ENCODE measurements at regions not wholly inside any gene's neighbourhood (a gene's known extent, or its start where the extent isn't known, plus 50 kb on each side); places are given as distances from the start of the nearest gene placed in this dataset.

DNA sequence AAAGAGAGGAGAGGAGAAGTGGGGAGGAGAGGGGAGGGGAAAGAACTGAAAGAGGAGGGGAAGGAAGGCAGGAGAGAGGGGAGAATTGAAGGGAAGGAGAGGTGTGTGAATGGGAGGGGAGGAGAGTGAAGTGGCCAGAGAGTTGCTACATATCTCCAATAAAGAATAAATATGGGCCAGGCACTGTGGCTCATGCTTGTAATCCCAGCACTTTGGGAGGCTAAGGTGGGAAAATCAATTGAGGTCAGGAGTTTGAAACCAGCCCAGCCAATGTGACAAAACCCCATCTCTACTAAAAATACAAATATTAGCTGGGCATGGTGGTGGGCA is 482.4 kb downstream of the NAF1 start:
- TF ChIP-seq, protein P1, sequence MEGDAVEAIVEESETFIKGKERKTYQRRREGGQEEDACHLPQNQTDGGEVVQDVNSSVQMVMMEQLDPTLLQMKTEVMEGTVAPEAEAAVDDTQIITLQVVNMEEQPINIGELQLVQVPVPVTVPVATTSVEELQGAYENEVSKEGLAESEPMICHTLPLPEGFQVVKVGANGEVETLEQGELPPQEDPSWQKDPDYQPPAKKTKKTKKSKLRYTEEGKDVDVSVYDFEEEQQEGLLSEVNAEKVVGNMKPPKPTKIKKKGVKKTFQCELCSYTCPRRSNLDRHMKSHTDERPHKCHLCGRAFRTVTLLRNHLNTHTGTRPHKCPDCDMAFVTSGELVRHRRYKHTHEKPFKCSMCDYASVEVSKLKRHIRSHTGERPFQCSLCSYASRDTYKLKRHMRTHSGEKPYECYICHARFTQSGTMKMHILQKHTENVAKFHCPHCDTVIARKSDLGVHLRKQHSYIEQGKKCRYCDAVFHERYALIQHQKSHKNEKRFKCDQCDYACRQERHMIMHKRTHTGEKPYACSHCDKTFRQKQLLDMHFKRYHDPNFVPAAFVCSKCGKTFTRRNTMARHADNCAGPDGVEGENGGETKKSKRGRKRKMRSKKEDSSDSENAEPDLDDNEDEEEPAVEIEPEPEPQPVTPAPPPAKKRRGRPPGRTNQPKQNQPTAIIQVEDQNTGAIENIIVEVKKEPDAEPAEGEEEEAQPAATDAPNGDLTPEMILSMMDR (IDR thresholded peaks at IDR 0.05) = no peak

DNA sequence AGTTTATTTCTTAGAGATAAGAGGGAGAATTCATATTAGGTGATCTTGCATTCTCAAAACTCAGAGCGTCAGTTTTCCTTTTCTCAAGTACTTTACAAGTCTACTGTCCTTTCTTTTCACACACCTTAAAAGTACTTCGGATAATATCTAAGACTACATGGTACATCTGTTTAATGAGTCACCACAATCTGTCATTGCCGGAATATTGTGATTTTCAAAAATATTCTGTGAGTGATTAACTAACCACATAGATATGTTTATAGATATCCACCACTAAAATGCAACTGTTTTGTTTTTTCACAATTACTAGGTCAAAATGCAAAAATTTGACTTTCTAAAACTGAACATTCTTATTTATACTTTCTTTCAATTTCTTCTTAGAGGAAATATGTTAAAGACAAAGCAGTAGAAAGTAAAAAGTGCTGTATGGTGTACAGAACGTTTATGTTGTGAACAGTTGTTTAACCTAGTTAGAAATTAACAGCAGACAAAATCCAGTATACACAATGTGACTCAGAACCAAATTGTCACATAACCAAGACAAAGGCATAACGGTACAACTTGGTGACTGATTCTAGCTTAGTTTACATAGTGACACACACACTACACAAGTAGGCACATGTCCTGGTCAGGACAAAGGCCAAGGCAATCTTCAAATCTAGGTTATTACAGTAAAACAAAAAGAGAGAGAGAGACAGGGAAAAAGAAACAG is 482.9 kb downstream of the NAF1 start:
- TF ChIP-seq, protein P1 (IDR thresholded peaks at IDR 0.05) = no peak

DNA sequence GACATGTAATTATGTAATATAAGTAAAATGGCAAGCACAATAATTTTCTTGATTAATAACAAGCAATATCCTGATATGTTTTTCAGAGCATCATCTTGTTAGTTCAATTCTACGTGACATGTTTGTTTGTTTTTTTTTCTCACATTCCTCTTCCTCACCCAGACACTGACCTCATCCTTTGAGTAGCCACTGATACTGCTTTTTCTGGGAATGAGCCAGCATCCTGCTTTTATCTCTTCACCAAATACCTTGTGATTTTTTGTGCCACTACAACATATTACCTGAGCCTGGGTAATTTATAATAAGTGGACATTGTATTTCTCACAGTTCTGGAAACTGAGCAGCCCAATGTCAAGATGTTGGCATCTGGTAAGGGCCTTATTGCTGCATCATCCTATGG is 484.0 kb downstream of the NAF1 start:
- TF ChIP-seq, protein P1 (IDR thresholded peaks at IDR 0.05) = no peak

DNA sequence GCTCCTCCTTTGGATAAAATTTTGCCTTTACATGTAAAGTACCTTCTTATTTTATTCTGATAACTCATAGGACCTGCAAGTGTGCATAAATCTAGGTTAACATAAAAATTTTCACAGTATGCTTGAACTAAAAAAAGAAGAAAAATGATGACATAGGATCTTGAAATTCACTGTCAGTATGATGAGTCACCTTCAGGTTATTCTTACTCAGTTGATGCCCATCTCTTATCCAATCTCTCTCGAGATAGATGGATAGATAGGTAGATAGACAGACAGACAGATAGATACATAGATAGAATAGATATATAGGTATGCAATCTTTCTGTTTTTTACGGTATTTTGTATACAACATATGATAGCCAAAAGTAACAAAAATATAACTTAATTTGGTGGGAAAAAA is 485.5 kb downstream of the NAF1 start:
- TF ChIP-seq, protein P1 (IDR thresholded peaks at IDR 0.05) = no peak

DNA sequence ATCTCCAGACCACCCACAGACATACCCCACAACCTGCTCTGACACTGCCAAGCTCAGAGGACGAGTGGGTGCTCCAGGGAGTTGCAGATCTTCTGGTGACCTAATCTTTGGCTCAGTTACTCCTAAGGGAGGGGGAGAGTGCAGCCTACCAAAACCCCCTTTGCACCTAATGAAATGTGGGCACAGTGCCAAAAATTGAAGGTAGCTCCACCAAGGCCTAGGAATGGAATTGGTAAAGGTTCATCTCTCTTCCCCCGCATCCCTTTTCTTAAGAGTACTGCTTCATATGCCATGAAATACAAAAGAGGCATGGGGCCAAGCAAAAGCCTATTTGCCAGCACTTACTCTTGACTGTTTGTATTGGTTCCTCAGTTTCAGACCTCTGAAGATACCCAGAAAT is 491.0 kb downstream of the NAF1 start:
- TF ChIP-seq, protein P1 (IDR thresholded peaks at IDR 0.05) = no peak

DNA sequence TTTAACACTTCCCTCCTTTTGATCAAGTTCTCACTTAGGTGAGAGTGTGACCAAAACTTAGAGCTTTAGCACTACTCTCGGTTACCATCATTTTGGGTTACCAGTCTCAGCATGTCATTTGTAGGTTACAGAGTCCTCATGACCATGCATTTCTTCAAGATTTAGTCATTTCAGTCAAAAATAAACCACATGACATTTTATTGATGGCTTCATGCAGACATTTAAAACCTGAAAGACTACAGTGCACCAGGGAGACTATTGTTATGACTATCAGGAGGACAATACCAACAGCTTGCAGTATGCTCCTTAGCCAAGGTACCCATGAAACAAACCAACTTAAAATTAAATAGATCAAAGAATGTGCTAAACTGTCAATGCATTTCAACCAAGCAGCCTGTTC is 498.1 kb upstream of the FSTL5 start:
- TF ChIP-seq, protein P1 (IDR thresholded peaks at IDR 0.05) = no peak

DNA sequence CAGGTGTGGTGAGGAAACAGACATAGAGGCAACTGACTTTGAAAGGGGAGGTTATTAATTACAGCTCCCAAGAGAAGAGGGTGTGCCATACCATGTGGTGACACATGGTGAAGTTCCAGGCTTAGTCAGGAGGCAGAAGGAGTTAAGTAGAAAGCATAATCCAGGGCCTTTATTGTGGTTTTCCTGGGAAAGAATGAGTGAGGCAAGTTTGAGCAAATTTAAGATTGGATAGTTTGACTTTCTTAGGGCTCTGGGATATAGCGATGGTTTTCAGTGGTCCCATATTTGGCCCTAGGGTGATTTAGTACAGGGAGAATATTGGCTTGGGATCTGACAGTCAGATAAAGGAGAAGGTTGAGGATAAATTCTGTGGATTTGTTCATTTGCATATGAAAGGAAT is 495.9 kb upstream of the FSTL5 start:
- TF ChIP-seq, protein P1 (IDR thresholded peaks at IDR 0.05) = no peak

DNA sequence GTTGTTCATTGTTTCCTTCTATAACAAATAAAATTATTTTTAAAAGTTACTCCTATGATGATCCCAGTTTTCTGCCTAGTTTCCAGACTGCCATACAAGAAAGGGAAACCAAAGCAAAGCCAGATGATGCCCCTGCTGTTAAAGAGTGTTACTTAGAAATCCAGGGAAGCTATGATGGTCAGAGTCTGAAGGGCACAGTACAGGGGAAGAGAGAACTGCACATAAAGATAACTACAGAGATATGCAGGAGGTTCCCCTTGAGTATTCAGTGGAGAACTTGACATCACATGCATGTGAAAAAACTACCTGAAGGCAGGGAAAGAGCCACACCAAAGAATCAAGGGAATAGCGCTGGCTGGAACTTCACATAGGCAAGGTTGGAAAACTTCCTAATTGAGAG is 494.2 kb upstream of the FSTL5 start:
- TF ChIP-seq, protein P1 (IDR thresholded peaks at IDR 0.05) = no peak

Data from LNCAP (cell line).